ENCODE measurements at regions not wholly inside any gene's neighbourhood (a gene's known extent, or its start where the extent isn't known, plus 50 kb on each side); places are given as distances from the start of the nearest gene placed in this dataset.

GRCh38 chr12:74984631-74985030 is 225.0 kb downstream of the KCNC2 start:
- FAIRE-seq (no peak), DNase-seq (ENCODE audit: low spot score) (no peak)

DNA sequence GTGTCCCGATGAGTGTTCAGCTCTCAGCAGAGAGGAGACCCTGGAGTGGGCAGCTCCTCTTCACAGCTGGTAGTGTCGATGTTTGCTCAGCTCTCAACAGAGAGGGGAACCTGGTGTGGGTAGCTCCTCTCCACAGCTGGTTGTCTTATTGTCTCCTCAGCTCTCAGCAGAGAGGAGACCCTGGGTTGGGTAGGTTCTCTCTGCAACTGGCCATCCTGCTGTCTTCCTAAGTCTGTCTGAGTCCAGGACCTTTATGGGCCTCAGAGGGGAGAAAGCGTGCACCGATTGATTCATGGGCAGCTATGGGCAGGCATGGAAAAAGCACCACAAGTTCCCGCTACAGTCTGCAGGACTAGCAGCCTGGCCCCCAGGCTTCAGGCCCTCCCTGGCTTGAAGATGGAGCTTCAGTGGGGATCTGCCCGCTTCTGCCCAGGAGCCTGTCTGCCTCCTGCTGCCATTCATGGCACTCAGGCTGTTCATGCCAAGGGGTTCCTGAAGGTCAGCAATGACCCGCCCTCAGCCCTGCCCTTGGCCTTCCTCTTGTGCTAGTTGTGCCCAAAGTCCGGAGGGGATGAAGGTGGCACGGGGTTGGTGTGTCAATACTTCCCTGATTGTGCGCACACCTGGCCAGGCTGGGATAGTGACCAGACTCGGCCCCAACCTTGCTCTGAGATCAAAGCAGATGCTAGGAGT is 224.2 kb downstream of the KCNC2 start:
- FAIRE-seq, result no peak

DNA sequence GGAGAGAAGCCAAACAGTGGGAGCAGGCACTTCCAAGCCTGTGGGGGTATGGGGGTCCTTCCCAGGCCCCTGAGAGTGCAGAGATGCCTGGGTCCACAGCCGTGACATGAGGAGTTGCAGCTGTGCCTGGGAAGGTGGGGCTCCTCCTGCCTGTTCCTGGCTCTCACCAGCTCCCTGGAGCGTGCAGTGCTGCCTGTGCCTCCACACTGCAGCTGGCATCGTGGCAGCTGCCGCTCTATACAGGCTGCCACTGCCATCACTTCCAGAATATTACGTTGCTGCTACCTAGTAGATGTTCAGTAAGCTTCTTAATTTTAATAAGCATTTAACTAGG is 223.7 kb downstream of the KCNC2 start:
- no peak for FAIRE-seq
- no peak for DNase-seq (ENCODE audit: low spot score)

More for the DNA sequence above, 224.2 kb downstream of the KCNC2 start:
- DNase-seq (ENCODE audit: low spot score), result no peak

GRCh38 chr12:74988156-74988555 is 221.5 kb downstream of the KCNC2 start:
- FAIRE-seq (peak; percentile 78), DNase-seq (ENCODE audit: low spot score) (peak; percentile 63)
